ENCODE measurements at regions not wholly inside any gene's neighbourhood (a gene's known extent, or its start where the extent isn't known, plus 50 kb on each side); places are given as distances from the start of the nearest gene placed in this dataset.

DNA sequence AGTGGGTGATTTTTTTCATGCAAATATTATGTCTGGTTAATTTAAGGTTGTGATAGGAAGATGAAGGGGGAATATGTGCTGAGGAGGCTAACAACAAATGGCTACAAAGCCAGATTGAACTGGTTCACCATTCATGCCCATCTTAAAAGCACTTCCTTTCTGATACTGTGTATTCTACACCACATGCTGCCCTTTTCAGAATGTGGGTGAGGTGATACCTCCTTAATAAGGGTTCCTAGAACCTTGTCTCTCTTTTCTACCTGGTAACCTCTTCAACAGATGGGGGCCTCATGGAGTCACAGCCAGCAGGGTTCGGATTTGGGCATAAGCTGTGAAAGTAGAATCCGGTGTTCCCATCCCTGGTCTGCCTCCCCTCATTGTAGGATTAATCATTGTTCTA is 1064.0 kb upstream of the SEMA6A start:
- H4K91ac ChIP-seq (ENCODE audit: insufficient read length, low read depth, low read length) = no peak overlapping the region

More for the DNA sequence above, 1064.0 kb upstream of the SEMA6A start:
- no peak overlapping the region for H2AFZ ChIP-seq (ENCODE audit: low read length)
- H2BK20ac ChIP-seq (ENCODE audit: low read depth, low read length, poor library complexity, severe bottlenecking) = no peak overlapping the region
- no peak overlapping the region for H2BK15ac ChIP-seq (ENCODE audit: low read depth, low read length)
- H2BK12ac ChIP-seq (ENCODE audit: insufficient read length, low read depth, low read length) = no peak overlapping the region
- no peak overlapping the region for H2BK120ac ChIP-seq (ENCODE audit: low read depth, low read length, poor library complexity, severe bottlenecking)
- no peak for DNase-seq
- Mint-ChIP-seq H3K27ac (no peak overlapping the region), H3K4me3 (no peak overlapping the region), H3K36me3 (ENCODE audit: insufficient read depth in 1 of 3, low read depth in 3 of 3) (no peaks in the 10 kb centered on the region), H3K9me3 (no peaks in the 10 kb centered on the region), H3K27me3 (ENCODE audit: low read depth) (no peaks in the 10 kb centered on the region), H3K4me1 (no peaks in the 10 kb centered on the region)
- no peak overlapping the region for H3K14ac ChIP-seq (ENCODE audit: insufficient read depth, low read length)
- no peak overlapping the region for H3K27ac ChIP-seq (ENCODE audit: insufficient read length, low read depth, low read length)
- H4K5ac ChIP-seq (ENCODE audit: insufficient read length, low read depth, low read length) = no peak overlapping the region
- TF ChIP-seq, protein P1, sequence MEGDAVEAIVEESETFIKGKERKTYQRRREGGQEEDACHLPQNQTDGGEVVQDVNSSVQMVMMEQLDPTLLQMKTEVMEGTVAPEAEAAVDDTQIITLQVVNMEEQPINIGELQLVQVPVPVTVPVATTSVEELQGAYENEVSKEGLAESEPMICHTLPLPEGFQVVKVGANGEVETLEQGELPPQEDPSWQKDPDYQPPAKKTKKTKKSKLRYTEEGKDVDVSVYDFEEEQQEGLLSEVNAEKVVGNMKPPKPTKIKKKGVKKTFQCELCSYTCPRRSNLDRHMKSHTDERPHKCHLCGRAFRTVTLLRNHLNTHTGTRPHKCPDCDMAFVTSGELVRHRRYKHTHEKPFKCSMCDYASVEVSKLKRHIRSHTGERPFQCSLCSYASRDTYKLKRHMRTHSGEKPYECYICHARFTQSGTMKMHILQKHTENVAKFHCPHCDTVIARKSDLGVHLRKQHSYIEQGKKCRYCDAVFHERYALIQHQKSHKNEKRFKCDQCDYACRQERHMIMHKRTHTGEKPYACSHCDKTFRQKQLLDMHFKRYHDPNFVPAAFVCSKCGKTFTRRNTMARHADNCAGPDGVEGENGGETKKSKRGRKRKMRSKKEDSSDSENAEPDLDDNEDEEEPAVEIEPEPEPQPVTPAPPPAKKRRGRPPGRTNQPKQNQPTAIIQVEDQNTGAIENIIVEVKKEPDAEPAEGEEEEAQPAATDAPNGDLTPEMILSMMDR (conservative IDR thresholded peaks at IDR 0.05) = no peak
- no peak overlapping the region for H4K8ac ChIP-seq (replicated peaks; ENCODE audit: insufficient read length, low read depth, low read length)
- no peak overlapping the region for H3K9ac ChIP-seq (ENCODE audit: extremely low read depth, insufficient read length, low read length)
- H3K79me1 ChIP-seq (ENCODE audit: insufficient read depth, low read depth, low read length, poor library complexity, severe bottlenecking) = no peaks in the 10 kb centered on the region
- no peak overlapping the region for H3K56ac ChIP-seq (ENCODE audit: insufficient read length, low read depth, low read length)
- H3K4me2 ChIP-seq (ENCODE audit: insufficient read depth, insufficient read length, low read length) = no peak overlapping the region
- no peaks in the 10 kb centered on the region for H3K4me1 ChIP-seq (ENCODE audit: insufficient read depth, low read length)
- H3K4ac ChIP-seq (ENCODE audit: low read depth, low read length) = no peak overlapping the region
- no peaks in the 10 kb centered on the region for H3K27me3 ChIP-seq (ENCODE audit: insufficient read depth, low read length)
- no peak overlapping the region for H3T11ph ChIP-seq (ENCODE audit: low read length)
- no peak overlapping the region for H2AK5ac ChIP-seq (ENCODE audit: insufficient read length, low read length)
- no peaks in the 10 kb centered on the region for H4K20me1 ChIP-seq (ENCODE audit: control insufficient read depth, insufficient read depth, insufficient read length)
- H3K79me2 ChIP-seq (ENCODE audit: insufficient read depth, low read length) = no peaks in the 10 kb centered on the region
- H3K9me3 ChIP-seq (ENCODE audit: control insufficient read depth, low read depth, low read length) = no peaks in the 10 kb centered on the region
- no peaks in the 10 kb centered on the region for H3K23me2 ChIP-seq (ENCODE audit: insufficient read length, low read depth, low read length, poor library complexity, severe bottlenecking)
- no peak overlapping the region for H3K23ac ChIP-seq (ENCODE audit: insufficient read length, low read depth, low read length)
- WGBS (ENCODE audit: extremely low coverage, insufficient read length, low lambda C conversion rate) = no CpG with 5 or more reads among the region's 2 CpGs
- no peak overlapping the region for H3K18ac ChIP-seq (ENCODE audit: insufficient read length, low read depth, low read length)
- H2BK5ac ChIP-seq (ENCODE audit: insufficient read length, low read length) = no peak overlapping the region
